IMR-90 (cell line): ENCODE measurements at regions not wholly inside any gene's neighbourhood (a gene's known extent, or its start where the extent isn't known, plus 50 kb on each side); places are given as distances from the start of the nearest gene placed in this dataset.

Source experiments
- ATAC-seq: fragments of 200-7000 bp; cut with Tn5 transposase; 2 replicates; pipeline ENCODE4 v1.9.1; 2020; ENCODE audit warnings: low read depth, mild to moderate bottlenecking, moderate library complexity
- BruUV-seq: library from RNA; stranded (reverse); fragments of 400-500 nt; replicated peaks from 2 replicates; lab custom pipeline; 2021; lab: Mats Ljungman, UMichigan
- CTCF ChIA-PET: fragments of 300-600 bp; formaldehyde crosslinking; extraction: SDS; loops from one replicate; lab custom pipeline; 2021; ENCODE audit warnings: antibody characterized with exemption; lab: Yijun Ruan, JAX
- POLR2A ChIA-PET: fragments of 300-600 bp; sonication (Branson Sonifier 250); formaldehyde crosslinking; loops from one replicate; lab custom pipeline; 2022; ENCODE audit warnings: antibody characterized with exemption; ENCODE audit not compliant: unreplicated experiment; lab: Charles Lee
- DNase-seq: peaks from one replicate; pipeline ENCODE4 v3.0.0; 2013
- H2AFZ ChIP-seq: replicated peaks from 2 replicates; pipeline ENCODE3; 2013; ENCODE audit warnings: low read length, mild to moderate bottlenecking; ENCODE audit not compliant: poor library complexity
- H2AK5ac ChIP-seq: 2 replicates; pipeline ENCODE4 v1.6.1; 2013; ENCODE audit warnings: low read depth, low read length, inconsistent platforms
- H2AK9ac ChIP-seq: replicated peaks from 2 replicates; pipeline ENCODE3; 2013; ENCODE audit warnings: mild to moderate bottlenecking, low read depth, low read length, moderate library complexity; ENCODE audit not compliant: poor library complexity
- H2BK120ac ChIP-seq: 2 replicates; pipeline ENCODE4 v1.6.1; 2013; ENCODE audit warnings: low read depth, low read length, inconsistent platforms
- H2BK15ac ChIP-seq: 3 replicates; pipeline ENCODE4 v1.6.1; 2013; ENCODE audit warnings: low read depth, low read length, inconsistent platforms
- H2BK20ac ChIP-seq: 2 replicates; pipeline ENCODE4 v1.6.1; 2013; ENCODE audit warnings: low read depth, mild to moderate bottlenecking, inconsistent platforms, low read length, moderate library complexity
- H2BK5ac ChIP-seq: 2 replicates; pipeline ENCODE4 v1.6.1; 2013; ENCODE audit warnings: mild to moderate bottlenecking, low read depth, low read length, inconsistent platforms; ENCODE audit not compliant: poor library complexity, severe bottlenecking
- H3K14ac ChIP-seq: replicated peaks from 2 replicates; pipeline ENCODE4 v1.6.1; 2013; ENCODE audit warnings: low read depth, low read length, inconsistent platforms
- H3K18ac ChIP-seq: 2 replicates; pipeline ENCODE4 v1.6.1; 2013; ENCODE audit warnings: low read depth, low read length, control low read depth
- H3K23ac ChIP-seq: 2 replicates; pipeline ENCODE4 v1.6.1; 2013; ENCODE audit warnings: low read depth, low read length, inconsistent platforms
- H3K27ac ChIP-seq: 2 replicates; pipeline ENCODE4 v1.5.1; 2013; ENCODE audit warnings: mild to moderate bottlenecking, control low read depth, low read length; ENCODE audit not compliant: insufficient read depth
- H3K27me3 ChIP-seq: 2 replicates; pipeline ENCODE4 v1.6.1; 2013; ENCODE audit warnings: low read length; ENCODE audit not compliant: control insufficient read depth, insufficient read depth
- H3K36me3 ChIP-seq: 2 replicates; pipeline ENCODE4 v1.6.1; 2013; ENCODE audit warnings: low read length, mixed read lengths; ENCODE audit not compliant: control insufficient read depth, insufficient read depth
- H3K4ac ChIP-seq: 2 replicates; pipeline ENCODE4 v1.6.1; 2013; ENCODE audit warnings: low read depth, low read length, inconsistent platforms
- H3K4me1 ChIP-seq: 2 replicates; pipeline ENCODE4 v1.6.1; 2013; ENCODE audit warnings: low read length, mixed read lengths; ENCODE audit not compliant: control insufficient read depth, insufficient read depth
- H3K4me2 ChIP-seq: 2 replicates; pipeline ENCODE4 v1.6.1; 2013; ENCODE audit warnings: low read depth, mild to moderate bottlenecking, control low read depth, low read length, moderate library complexity
- H3K4me3 ChIP-seq: 2 replicates; pipeline ENCODE4 v1.5.1; 2013; ENCODE audit warnings: low read depth, mild to moderate bottlenecking, control low read depth, low read length, moderate library complexity; ENCODE audit not compliant: insufficient read depth
- H3K56ac ChIP-seq: 2 replicates; pipeline ENCODE4 v1.6.1; 2013; ENCODE audit warnings: low read length, inconsistent platforms; ENCODE audit not compliant: insufficient read depth; ENCODE audit errors: extremely low read depth
- H3K79me1 ChIP-seq, 2 experiments: 2 replicates each; pipeline ENCODE4 v1.6.1; 2013; ENCODE audit warnings: low read length in 2 of 2, inconsistent platforms in 1 of 2, low read depth in 1 of 2
- H3K9ac ChIP-seq: 2 replicates; pipeline ENCODE4 v1.6.1; 2013; ENCODE audit warnings: low read depth, low read length, control low read depth
- H3K9me1 ChIP-seq: 2 replicates; pipeline ENCODE4 v1.6.1; 2013; ENCODE audit warnings: low read length, inconsistent platforms; ENCODE audit not compliant: insufficient read depth
- H3K9me3 ChIP-seq: 2 replicates; pipeline ENCODE4 v1.6.1; 2013; ENCODE audit warnings: low read length; ENCODE audit not compliant: control insufficient read depth, insufficient read depth
- H4K20me1 ChIP-seq: 2 replicates; pipeline ENCODE4 v1.6.1; 2013; ENCODE audit warnings: low read length, inconsistent platforms; ENCODE audit not compliant: insufficient read depth
- H4K5ac ChIP-seq: 2 replicates; pipeline ENCODE4 v1.6.1; 2013; ENCODE audit warnings: mild to moderate bottlenecking, low read depth, low read length, control low read depth
- H4K8ac ChIP-seq, 2 experiments: 2 replicates each; pipeline ENCODE4 v1.6.1; 2013; ENCODE audit warnings: low read depth in 2 of 2, low read length in 2 of 2, control low read depth in 1 of 2, inconsistent platforms in 1 of 2
- H4K91ac ChIP-seq: 2 replicates; pipeline ENCODE4 v1.6.1; 2013; ENCODE audit warnings: low read depth, low read length, inconsistent platforms; ENCODE audit not compliant: insufficient read depth
- MAFK ChIP-seq: IDR thresholded peaks from 2 replicates; pipeline ENCODE4 v1.6.1; 2012; ENCODE audit warnings: low read depth, low read length, improper control_type of control experiment
- MXI1 ChIP-seq: IDR thresholded peaks from 2 replicates; pipeline ENCODE4 v1.6.1; 2012; ENCODE audit warnings: low read depth, mild to moderate bottlenecking, low read length, moderate library complexity, borderline replicate concordance
- NFE2L2 ChIP-seq: fragments of 150-350 bp; IDR thresholded peaks from 2 replicates; pipeline ENCODE4 v1.6.1; 2016; ENCODE audit warnings: low read depth, mild to moderate bottlenecking, low read length
- POLR2A ChIP-seq: IDR thresholded peaks from 2 replicates; pipeline ENCODE4 v1.6.1; 2012; ENCODE audit warnings: mild to moderate bottlenecking, low read depth, low read length
- RAD21 ChIP-seq: IDR thresholded peaks from 2 replicates; pipeline ENCODE4 v1.6.1; 2012; ENCODE audit warnings: low read length, improper control_type of control experiment
- RCOR1 ChIP-seq: IDR thresholded peaks from 2 replicates; pipeline ENCODE4 v1.6.1; 2012; ENCODE audit warnings: mild to moderate bottlenecking, low read length, improper control_type of control experiment; ENCODE audit not compliant: insufficient replicate concordance
- RFX5 ChIP-seq: IDR thresholded peaks from 2 replicates; pipeline ENCODE4 v1.8.0; 2012; ENCODE audit warnings: low read depth, mild to moderate bottlenecking, low read length, moderate library complexity
- SMC3 ChIP-seq: fragments of 150-350 bp; IDR thresholded peaks from 2 replicates; pipeline ENCODE4 v1.6.1; 2016; ENCODE audit warnings: low read depth, mild to moderate bottlenecking, antibody characterized with exemption, low read length, moderate library complexity
- WGBS, 2 experiments: methylation state at CpG; one replicate each; pipeline versions ENCODE4 v1.1.5 to v1.1.7; 2013; ENCODE audit warnings: missing lambda C conversion rate in 2 of 2; ENCODE audit not compliant: insufficient read length in 1 of 2; ENCODE audit errors: extremely low coverage in 2 of 2; 5-methylcytosine and 5-hydroxymethylcytosine counted together
- dilution Hi-C: fragments of 300-500 bp; cut with HindIII; formaldehyde crosslinking; loops from one replicate; pipeline ENCODE4 v1.14.3; 2018; ENCODE audit warnings: low sequenced_read_pairs; ENCODE audit not compliant: unreplicated experiment
- in situ Hi-C: fragments of 300-500 bp; cut with MboI; formaldehyde crosslinking; loops from 3 replicates; pipeline ENCODE4 v1.14.3; 2019; ENCODE audit warnings: low sequenced_read_pairs, inconsistent platforms, mixed read lengths
- intact Hi-C: fragments of 100-400 bp; cut with micrococcal nuclease; formaldehyde crosslinking; loops from 2 replicates; pipeline ENCODE4 v1.10.0; 2022
- TF ChIP-seq, protein P1 (sequence below): fragments of 150-350 bp; IDR thresholded peaks from 2 replicates; pipeline ENCODE4 v1.6.1; 2017; ENCODE audit warnings: mild to moderate bottlenecking, antibody characterized with exemption, low read length, low read depth
- TF ChIP-seq, protein P2 (sequence below): fragments of 150-350 bp; IDR thresholded peaks from 2 replicates; pipeline ENCODE4 v1.6.1; 2016; ENCODE audit warnings: low read depth, mild to moderate bottlenecking, low read length, moderate library complexity, borderline replicate concordance

DNA sequence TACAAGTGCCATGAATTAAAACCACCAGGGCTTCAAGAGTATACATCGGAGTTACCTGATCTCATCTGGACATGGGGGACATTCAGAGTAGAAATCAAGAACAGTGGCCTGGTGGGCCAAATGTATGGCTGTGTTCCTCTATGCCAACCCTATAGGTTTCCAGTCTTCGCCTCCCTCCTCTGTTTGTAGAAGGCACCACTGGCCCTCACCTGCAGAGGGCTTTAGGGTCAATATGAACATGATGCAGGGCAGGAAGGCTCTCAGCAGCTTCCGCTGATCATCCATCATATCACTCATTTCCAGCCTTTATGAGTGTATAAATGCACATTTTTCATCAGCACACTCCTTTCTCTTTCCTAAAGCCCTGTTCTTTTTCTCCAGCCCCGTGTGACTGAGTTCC, 555.5 kb upstream of the BRINP1 start:
- ChIA-PET POLR2A (no interaction called here), CTCF (no interaction called here)
- Histone ChIP-seq H3K27me3 (no peaks in the 10 kb centered on the region), H2BK20ac (no peak overlapping the region), H3K23ac (no peak overlapping the region), H2BK5ac (no peak overlapping the region), H2BK15ac (no peak overlapping the region), H3K4me2 (no peak overlapping the region), H3K14ac (no peak overlapping the region), H4K91ac (no peak overlapping the region), H3K9me3 (no peaks in the 10 kb centered on the region), H2BK120ac (no peak overlapping the region), H4K20me1 (no peaks in the 10 kb centered on the region), H3K18ac (no peak overlapping the region), H3K56ac (no peak overlapping the region), H3K9me1 (no peaks in the 10 kb centered on the region), H2AK9ac (no peak overlapping the region), H3K27ac (no peak overlapping the region), H2AK5ac (no peak overlapping the region), H3K9ac (no peak overlapping the region), H3K79me1 (no peaks in the 10 kb centered on the region), H3K4me3 (no peak overlapping the region), H2AFZ (no peak overlapping the region), H4K5ac (no peak overlapping the region), H3K4me1 (no peaks in the 10 kb centered on the region), H3K4ac (no peak overlapping the region), H3K36me3 (no peaks in the 10 kb centered on the region), H4K8ac (no peak overlapping the region)
- no TSS peak for BruUV-seq
- in situ Hi-C loops: no loop called here
- dilution Hi-C loops: no loop called here
- no CpG with 5 or more reads among the region's 4 CpGs for WGBS, 2 experiments
- ATAC-seq: no peak
- no peak for TF ChIP-seq POLR2A
- TF ChIP-seq, protein P1, sequence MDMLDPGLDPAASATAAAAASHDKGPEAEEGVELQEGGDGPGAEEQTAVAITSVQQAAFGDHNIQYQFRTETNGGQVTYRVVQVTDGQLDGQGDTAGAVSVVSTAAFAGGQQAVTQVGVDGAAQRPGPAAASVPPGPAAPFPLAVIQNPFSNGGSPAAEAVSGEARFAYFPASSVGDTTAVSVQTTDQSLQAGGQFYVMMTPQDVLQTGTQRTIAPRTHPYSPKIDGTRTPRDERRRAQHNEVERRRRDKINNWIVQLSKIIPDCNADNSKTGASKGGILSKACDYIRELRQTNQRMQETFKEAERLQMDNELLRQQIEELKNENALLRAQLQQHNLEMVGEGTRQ: no peak
- TF ChIP-seq MAFK: no peak
- no peak for TF ChIP-seq RCOR1
- no peak for TF ChIP-seq RAD21
- TF ChIP-seq MXI1: no peak
- TF ChIP-seq SMC3: no peak
- TF ChIP-seq, protein P2, sequence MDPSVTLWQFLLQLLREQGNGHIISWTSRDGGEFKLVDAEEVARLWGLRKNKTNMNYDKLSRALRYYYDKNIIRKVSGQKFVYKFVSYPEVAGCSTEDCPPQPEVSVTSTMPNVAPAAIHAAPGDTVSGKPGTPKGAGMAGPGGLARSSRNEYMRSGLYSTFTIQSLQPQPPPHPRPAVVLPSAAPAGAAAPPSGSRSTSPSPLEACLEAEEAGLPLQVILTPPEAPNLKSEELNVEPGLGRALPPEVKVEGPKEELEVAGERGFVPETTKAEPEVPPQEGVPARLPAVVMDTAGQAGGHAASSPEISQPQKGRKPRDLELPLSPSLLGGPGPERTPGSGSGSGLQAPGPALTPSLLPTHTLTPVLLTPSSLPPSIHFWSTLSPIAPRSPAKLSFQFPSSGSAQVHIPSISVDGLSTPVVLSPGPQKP: no peak
- no peak for TF ChIP-seq NFE2L2
- no peak for TF ChIP-seq RFX5
- intact Hi-C loops: no loop called here
- no peak for DNase-seq
